HG03520 (cell line): ENCODE measurements at regions not wholly inside any gene's neighbourhood (a gene's known extent, or its start where the extent isn't known, plus 50 kb on each side); places are given as distances from the start of the nearest gene placed in this dataset.
A peak's percentile ranks its signal among the peaks of the same experiment; 100 is the strongest.
"Not testable (repeated sequence)": the region's sequence is repeated elsewhere in the genome, so short reads cannot be mapped to it uniquely, and the experiment has no call there.

Experiments used
- ATAC-seq: cut with Tn5 transposase; IDR thresholded peaks from one replicate; pipeline ENCODE4 v1.9.1; 2021; ENCODE audit warnings: mild to moderate bottlenecking, moderate library complexity; ENCODE audit not compliant: unreplicated experiment

DNA sequence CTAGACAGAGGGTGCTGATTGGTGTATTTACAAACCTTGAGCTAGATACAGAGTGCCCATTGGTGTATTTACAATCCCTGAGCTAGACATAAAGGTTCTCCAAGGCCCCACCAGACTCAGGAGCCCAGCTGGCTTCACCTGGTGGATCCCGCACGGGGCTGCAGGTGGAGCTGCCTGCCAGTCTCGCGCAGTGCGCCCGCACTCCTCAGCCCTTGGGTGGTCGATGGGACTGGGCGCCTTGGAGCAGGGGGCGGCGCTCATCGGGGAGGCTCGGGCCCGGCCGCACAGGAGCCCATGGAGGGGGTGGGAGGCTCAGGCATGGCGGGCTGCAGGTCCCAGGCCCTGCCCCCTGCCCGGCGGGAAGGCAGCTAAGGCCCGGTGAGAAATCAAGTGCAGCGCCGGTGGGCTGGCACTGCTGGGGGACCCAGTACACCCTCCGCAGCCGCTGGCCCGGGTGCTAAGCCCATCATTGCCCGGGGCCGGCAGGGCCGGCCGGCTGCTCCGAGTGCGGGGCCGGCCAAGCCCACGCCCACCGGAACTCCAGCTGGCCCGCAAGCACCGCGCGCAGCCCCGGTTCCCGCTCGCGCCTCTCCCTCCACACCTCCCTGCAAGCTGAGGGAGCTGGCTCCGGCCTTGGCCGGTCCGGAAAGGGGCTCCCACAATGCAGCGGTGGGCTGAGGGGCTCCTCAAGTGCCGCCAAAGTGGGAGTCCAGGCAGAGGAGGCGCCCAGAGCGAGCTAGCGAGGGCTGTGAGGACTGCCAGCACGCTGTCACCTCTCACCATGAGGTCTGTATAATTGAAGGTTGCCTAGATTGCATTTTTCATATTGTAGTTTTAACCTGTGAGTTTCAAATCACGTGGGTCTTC, 765.4 kb downstream of the TAF11L14 start:
- ATAC-seq: not testable (repeated sequence)

DNA sequence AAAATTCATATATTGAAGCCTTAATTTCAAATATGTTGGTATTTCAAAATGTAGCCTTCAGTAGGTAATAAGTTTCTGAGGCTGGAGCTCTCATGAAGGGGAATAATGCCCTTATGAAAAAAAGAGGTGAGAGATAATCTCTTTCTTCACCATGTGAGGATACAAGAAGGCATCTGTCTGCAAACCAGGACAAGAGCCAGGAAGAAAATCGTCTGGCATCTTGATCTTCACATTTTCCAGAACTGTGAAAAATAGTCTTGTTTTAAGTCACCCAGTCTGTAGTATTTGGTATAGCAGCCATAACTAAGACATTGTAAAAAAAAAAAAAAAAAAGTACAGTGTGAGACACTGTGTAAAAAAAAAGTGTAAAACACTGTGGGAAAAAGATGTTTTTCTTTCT, 768.9 kb downstream of the TAF11L14 start:
- ATAC-seq: no peak

- no peak for ATAC-seq
Observed at GRCh38 chr5:18403941-18404438, 769.7 kb downstream of the TAF11L14 start.

GRCh38 chr5:18420711-18421110, 786.5 kb downstream of the TAF11L14 start:
- no peak for ATAC-seq

- ATAC-seq: no peak
Observed at GRCh38 chr5:18433336-18433735, 799.1 kb downstream of the TAF11L14 start.

- no peak for ATAC-seq
Observed at GRCh38 chr5:18438126-18438525, 803.9 kb downstream of the TAF11L14 start.

GRCh38 chr5:18455521-18455920, 821.3 kb downstream of the TAF11L14 start:
- ATAC-seq: no peak

DNA sequence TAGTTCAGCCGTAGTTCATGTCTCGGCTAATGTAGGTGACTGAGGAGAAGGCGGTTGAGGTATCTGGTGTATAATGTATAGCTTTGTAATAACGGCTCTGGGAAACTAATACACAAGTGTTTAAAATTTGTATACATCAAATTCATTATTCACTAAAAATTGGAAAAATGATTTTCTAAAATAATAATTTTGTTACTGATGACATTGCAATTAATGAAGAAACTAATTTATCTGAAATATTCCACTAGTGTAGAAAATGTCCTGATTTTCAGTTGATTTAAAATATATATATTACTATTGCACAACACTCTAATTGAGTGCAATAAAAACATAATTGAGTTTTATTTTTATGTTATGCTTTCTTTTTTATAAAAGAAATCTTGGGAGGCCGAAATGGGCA, 823.0 kb downstream of the TAF11L14 start:
- ATAC-seq: no peak

GRCh38 chr5:18461766-18462165, 827.5 kb downstream of the TAF11L14 start:
- ATAC-seq: no peak

GRCh38 chr5:18465833-18466681, 831.8 kb downstream of the TAF11L14 start:
- peak; percentile 85 for ATAC-seq

DNA sequence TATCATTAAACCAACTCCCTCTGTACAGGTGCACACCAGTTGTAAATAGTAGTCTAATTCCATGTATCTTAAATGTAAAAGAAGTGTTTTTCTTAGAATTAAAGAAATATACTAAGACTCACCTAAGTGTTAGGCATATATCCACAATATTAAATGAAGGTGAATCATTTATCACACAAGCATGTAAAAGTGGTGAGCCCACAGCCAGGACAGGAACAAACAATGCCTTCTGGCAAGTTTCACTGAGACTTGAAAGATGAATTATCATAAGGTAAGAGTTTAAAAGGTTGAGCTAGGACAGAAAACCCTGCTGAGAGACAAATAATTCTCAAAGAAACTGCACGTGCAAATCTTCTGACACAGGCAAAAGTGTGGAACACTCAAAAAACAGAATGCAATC, 832.5 kb downstream of the TAF11L14 start:
- ATAC-seq: no peak

- not testable (repeated sequence) for ATAC-seq
Observed at GRCh38 chr5:18471791-18472190, 837.5 kb downstream of the TAF11L14 start.

- no peak for ATAC-seq
Observed at GRCh38 chr5:18483451-18483850, 849.2 kb downstream of the TAF11L14 start.

GRCh38 chr5:18487928-18488480, 853.7 kb downstream of the TAF11L14 start:
- ATAC-seq: no peak

GRCh38 chr5:18489703-18490102, 855.4 kb downstream of the TAF11L14 start:
- ATAC-seq: no peak

DNA sequence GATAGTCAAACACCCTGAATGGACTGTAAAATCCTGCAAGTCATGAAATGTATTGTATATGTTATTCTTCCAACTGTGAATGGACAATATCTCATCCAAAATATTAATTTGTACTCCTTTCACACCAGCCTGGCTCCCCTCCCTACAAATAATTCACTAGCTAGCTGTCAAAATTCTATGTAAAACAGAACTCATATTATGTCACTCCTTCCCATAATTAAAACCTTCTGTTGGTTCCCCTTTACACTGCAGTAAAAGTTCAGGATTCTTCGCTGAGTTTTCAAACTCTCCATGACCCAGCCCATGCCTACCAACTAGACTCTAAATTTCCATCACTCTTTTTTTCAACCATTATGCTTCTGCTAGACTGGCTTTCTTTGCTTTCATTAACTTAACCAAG, 857.1 kb downstream of the TAF11L14 start:
- no peak for ATAC-seq

DNA sequence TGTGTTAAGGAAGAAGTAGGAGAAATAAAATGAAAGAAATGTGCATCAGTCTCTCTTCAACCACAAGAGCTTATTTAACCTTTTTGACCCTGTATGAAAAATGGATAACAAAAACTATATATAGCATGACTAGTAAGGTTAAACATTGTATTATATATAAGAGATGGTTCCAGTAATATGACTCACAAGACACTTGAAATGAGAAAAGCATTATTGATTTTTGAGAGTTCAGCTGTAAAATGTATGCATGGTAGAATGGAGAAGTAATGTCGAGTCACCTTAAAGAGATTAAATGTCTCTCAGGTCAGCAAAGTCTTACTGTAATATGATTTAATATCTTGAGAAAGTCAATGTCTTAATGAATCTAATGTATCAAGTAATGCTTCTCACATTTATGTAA, 860.9 kb downstream of the TAF11L14 start:
- ATAC-seq: no peak

GRCh38 chr5:18496041-18496440, 861.8 kb downstream of the TAF11L14 start:
- no peak for ATAC-seq

- ATAC-seq: no peak
Observed at GRCh38 chr5:18497089-18497488, 862.8 kb downstream of the TAF11L14 start.

- no peak for ATAC-seq
Observed at GRCh38 chr5:18503797-18504328, 869.6 kb downstream of the TAF11L14 start.

DNA sequence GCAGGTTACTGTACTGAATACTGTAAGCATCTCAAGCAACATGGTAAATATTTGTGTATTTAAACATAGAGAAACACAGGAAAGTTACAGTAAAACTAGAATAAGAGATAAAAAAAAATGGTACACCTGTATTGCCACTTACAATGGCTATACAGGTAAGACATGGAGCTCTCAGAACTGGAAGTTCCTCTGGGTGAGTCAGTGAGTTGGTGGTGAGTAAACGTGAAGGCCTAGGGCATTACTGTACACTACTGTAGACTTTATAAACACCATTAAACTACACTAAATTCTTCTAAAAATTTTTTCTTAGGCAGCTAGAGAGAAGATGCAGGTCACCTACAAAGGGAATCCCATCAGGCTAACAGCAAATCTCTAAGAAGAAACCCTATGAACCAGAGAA, 872.9 kb downstream of the TAF11L14 start:
- ATAC-seq: no peak
